Esophagus muscularis mucosa (tissue), 4 donors: ENCODE measurements at regions not wholly inside any gene's neighbourhood (a gene's known extent, or its start where the extent isn't known, plus 50 kb on each side); places are given as distances from the start of the nearest gene placed in this dataset.

ENCODE experiments used
- DNase-seq: peaks from one replicate; pipeline ENCODE4 v3.0.0-alpha.2; 2017; ENCODE audit errors: extremely low spot score
- H3K27ac ChIP-seq, 4 donors: fragments of 200-600 bp; sonication (generic); replicated peaks in 1 of 4; 1 replicate in 3 of 4; 2 replicates in 1 of 4; pipeline ENCODE4 v1.5.1; 2016 to 2019; ENCODE audit warnings: mild to moderate bottlenecking in 1 of 4
- H3K27me3 ChIP-seq, 4 donors: fragments of 200-600 bp; sonication (generic); one replicate each; pipeline versions ENCODE4 v1.5.1 to v1.6.0; 2016 to 2019
- H3K36me3 ChIP-seq, 4 donors: fragments of 200-600 bp; sonication (generic); one replicate each; pipeline ENCODE4 v1.5.1; 2016 to 2019
- H3K4me1 ChIP-seq, 4 donors: fragments of 200-600 bp; sonication (generic); one replicate each; pipeline ENCODE4 v1.5.1; 2016 to 2019
- H3K4me3 ChIP-seq, 4 donors: fragments of 200-600 bp; sonication (generic); 1 replicate in 2 of 4; 2 replicates in 2 of 4; pipeline ENCODE4 v1.5.1; 2016 to 2019; ENCODE audit warnings: mild to moderate bottlenecking in 4 of 4, moderate library complexity in 1 of 4
- H3K9me3 ChIP-seq, 4 donors: fragments of 200-600 bp; sonication (generic); 1 replicate in 3 of 4; 2 replicates in 1 of 4; pipeline ENCODE4 v1.5.1; 2016 to 2019
- CTCF ChIP-seq, 3 experiments: fragments of 200-600 bp in 2 of 3; fragments of 450-650 bp in 1 of 3; sonication (generic) in 2 of 3; IDR thresholded peaks; one replicate each; pipeline ENCODE4 v1.5.1; 2017 to 2019; ENCODE audit warnings: antibody characterized with exemption in 3 of 3, mild to moderate bottlenecking in 2 of 3, moderate library complexity in 1 of 3
- EP300 ChIP-seq: sonication (generic); formaldehyde crosslinking; IDR thresholded peaks from one replicate; pipeline ENCODE4 v1.6.1; 2017; ENCODE audit warnings: antibody characterized with exemption
- POLR2A ChIP-seq: fragments of 450-650 bp; IDR thresholded peaks from one replicate; pipeline ENCODE4 v1.6.1; 2017; ENCODE audit warnings: antibody characterized with exemption, moderate library complexity, mild to moderate bottlenecking, low read depth
- POLR2AphosphoS5 ChIP-seq, 2 donors: sonication (generic); formaldehyde crosslinking; IDR thresholded peaks; one replicate each; pipeline ENCODE4 v1.6.1; 2017; ENCODE audit warnings: antibody characterized with exemption in 2 of 2
- WGBS: methylation state at CpG from one replicate; pipeline ENCODE4 v1.1.5; 2018; 5-methylcytosine and 5-hydroxymethylcytosine counted together
- intact Hi-C: fragments of 100-400 bp; cut with DNase I; formaldehyde crosslinking; loops from one replicate; pipeline ENCODE4 v1.15.1; 2023

- Histone ChIP-seq H3K4me1 (peaks cover 15 to 56% (median 54%) of the 10 kb centered on the region in 4 donors), H3K27me3 (no peaks in the 10 kb centered on the region), H3K9me3 (no peaks in the 10 kb centered on the region), H3K27ac (peak overlapping the region; percentile 89 to 96 (median 92)), H3K36me3 (no peaks in the 10 kb centered on the region), H3K4me3 (no peak overlapping the region)
- 71% methylated on average over 9 of the region's 10 CpGs for WGBS
- intact Hi-C loops = loop anchor here (5.0 to 10.0 kb wide), 5 partner anchors 102 to 897 kb away; partner anchors contain the start of genes BCL6 and LPP
- no peak for DNase-seq
- no peak for TF ChIP-seq CTCF (IDR thresholded peaks at IDR 0.05)
- TF ChIP-seq POLR2AphosphoS5 (IDR thresholded peaks at IDR 0.05) = no peak
- TF ChIP-seq EP300 = no peak
- TF ChIP-seq POLR2A = no peak
Measured at GRCh38 chr3:188049606-188050530, 104.1 kb upstream of the LPP start.

DNA sequence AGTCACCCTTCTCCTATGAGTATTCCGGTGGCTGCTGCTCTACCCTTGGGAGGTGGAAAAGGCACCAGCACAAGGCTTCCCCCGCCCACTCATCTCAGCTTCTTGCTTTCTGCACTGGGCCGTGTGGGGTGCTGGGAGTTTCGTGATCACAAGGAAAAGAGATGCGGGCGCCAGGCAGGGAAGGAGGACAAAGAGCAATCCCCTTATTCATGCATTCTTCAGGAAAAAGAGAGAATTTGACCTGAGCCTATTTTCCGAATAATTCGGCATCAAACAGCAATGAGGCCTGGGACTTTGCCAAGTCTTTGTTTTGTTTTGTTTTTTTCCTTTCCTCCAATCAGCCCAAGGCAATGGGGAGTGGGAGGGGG is 102.2 kb upstream of the LPP start:
- no peak for DNase-seq
- H3K4me3 ChIP-seq = peak overlapping the region; percentile 20 to 32 (median 26)
- TF ChIP-seq EP300 (no peak), POLR2AphosphoS5 (IDR thresholded peaks at IDR 0.05) (no peak), POLR2A (no peak), CTCF (IDR thresholded peaks at IDR 0.05) (no peak)
- intact Hi-C loops = loop anchor here (5.0 to 10.0 kb wide), 5 partner anchors 101 to 896 kb away; partner anchors contain the start of genes BCL6 and LPP
- WGBS = 42% methylated on average over 8 of the region's 8 CpGs
- H3K27ac ChIP-seq = peak overlapping the region; percentile 89 to 96 (median 92)
- no peaks in the 10 kb centered on the region for H3K36me3 ChIP-seq
- no peaks in the 10 kb centered on the region for H3K27me3 ChIP-seq
- no peaks in the 10 kb centered on the region for H3K9me3 ChIP-seq
- peaks cover 15 to 60% (median 57%) of the 10 kb centered on the region in 4 donors for H3K4me1 ChIP-seq

DNA sequence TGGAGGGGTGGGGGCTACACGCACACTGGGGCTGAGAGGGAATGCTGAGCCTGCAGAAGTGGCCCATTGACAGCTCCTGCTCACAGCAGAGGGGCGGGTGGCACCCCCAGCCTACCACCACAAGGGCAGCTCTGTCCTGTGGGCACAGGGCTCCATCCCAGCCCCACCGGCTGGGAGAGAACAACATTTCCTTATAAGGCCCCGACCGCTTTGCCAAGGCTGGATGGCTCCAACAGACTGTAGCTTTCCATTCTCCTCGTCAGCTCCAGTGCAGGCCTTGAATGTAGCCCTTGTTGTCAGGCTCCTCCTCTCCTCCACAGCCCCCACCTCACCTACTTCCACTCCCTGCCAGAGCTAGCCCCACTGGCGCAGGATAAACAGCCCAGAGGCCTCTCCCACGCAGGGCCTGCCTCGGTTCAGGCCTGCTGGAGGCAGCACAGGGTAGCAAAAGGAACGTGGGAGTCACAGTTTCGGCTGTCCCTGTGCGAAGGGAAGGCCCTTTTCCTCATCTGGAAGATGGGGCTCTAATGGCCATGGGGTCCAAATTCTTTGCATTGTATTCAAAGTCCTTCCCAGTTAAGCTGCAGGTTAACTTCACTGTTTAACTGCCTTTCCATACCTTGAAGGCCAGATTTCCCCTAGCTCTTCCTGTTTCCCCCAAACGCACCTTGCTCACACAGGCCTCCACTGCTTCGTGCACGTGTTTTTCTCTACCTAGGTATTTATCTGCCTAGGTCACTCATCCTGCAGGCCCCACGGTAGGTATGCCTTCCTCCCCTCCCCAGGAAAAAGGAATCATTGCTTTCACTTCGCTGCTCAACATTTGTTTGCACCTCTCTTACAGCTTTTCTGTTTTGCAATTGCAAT is 101.6 kb upstream of the LPP start:
- H3K4me1 ChIP-seq = peaks cover 15 to 60% (median 57%) of the 10 kb centered on the region in 4 donors
- WGBS = 43% methylated on average over 11 of the region's 17 CpGs
- H3K27me3 ChIP-seq = no peaks in the 10 kb centered on the region
- H3K9me3 ChIP-seq = no peaks in the 10 kb centered on the region
- intact Hi-C loops = loop anchor here (5.0 to 10.0 kb wide), 5 partner anchors 100 to 895 kb away; partner anchors contain the start of genes BCL6 and LPP
- TF ChIP-seq POLR2A (no peak), POLR2AphosphoS5 (IDR thresholded peaks at IDR 0.05) (peak; percentile 93 to 96), EP300 (peak; percentile 70), CTCF (IDR thresholded peaks at IDR 0.05) (peak; percentile 71 to 94 (median 79))
- peak; percentile 94 for DNase-seq
- H3K36me3 ChIP-seq = no peaks in the 10 kb centered on the region
- peak overlapping the region; percentile 89 to 96 (median 92) for H3K27ac ChIP-seq
- peak overlapping the region; percentile 20 to 32 (median 26) for H3K4me3 ChIP-seq

DNA sequence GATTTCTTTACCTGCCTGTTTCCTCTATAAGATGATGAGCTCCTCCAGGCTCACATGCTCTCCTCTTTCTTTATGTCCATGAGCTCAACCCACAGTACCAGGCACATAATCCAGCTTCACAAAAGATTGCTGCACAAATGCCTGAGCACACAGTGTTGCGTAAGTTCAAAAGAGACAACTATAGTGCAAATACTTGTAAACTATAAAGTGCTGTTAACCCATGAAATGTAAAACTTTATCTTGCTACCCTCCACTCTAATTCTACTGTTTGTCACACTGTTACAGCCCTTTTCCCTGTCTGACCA is 101.0 kb upstream of the LPP start:
- H3K4me1 ChIP-seq = peaks cover 15 to 60% (median 57%) of the 10 kb centered on the region in 4 donors
- intact Hi-C loops = loop anchor here (5.0 to 10.0 kb wide), 5 partner anchors 99 to 894 kb away; partner anchors contain the start of genes BCL6 and LPP
- 80% methylated on average over 1 of the region's 1 CpG for WGBS
- H3K9me3 ChIP-seq = no peaks in the 10 kb centered on the region
- no peaks in the 10 kb centered on the region for H3K27me3 ChIP-seq
- H3K36me3 ChIP-seq = no peaks in the 10 kb centered on the region
- TF ChIP-seq EP300 (no peak), CTCF (IDR thresholded peaks at IDR 0.05) (no peak), POLR2A (no peak), POLR2AphosphoS5 (IDR thresholded peaks at IDR 0.05) (no peak)
- peak overlapping the region; percentile 89 to 96 (median 92) for H3K27ac ChIP-seq
- DNase-seq = no peak
- H3K4me3 ChIP-seq = peak overlapping the region in 1 of 4 donors; percentile 26
